Suppressor macrophage treated with lipopolysaccharide for 1 hour (primary cell): ENCODE measurements at regions not wholly inside any gene's neighbourhood (a gene's known extent, or its start where the extent isn't known, plus 50 kb on each side); places are given as distances from the start of the nearest gene placed in this dataset.

Experiments used
- DNase-seq, 3 donors: peaks; one replicate each; pipeline ENCODE4 v3.0.0-alpha.2; 2020 to 2022

- DNase-seq = no peak
Observed at GRCh38 chr1:14470802-14471201, 127.7 kb upstream of the KAZN start.

GRCh38 chr1:14474856-14475255, 123.6 kb upstream of the KAZN start:
- no peak for DNase-seq

GRCh38 chr1:14476170-14476955, 122.1 kb upstream of the KAZN start:
- DNase-seq = no peak

- DNase-seq = no peak
Observed at GRCh38 chr1:14478120-14478519, 120.4 kb upstream of the KAZN start.

- DNase-seq = no peak
Observed at GRCh38 chr1:14479865-14480264, 118.6 kb upstream of the KAZN start.

- DNase-seq = no peak
Observed at GRCh38 chr1:14482784-14483450, 115.6 kb upstream of the KAZN start.

- DNase-seq = no peak
Observed at GRCh38 chr1:14485285-14485684, 113.2 kb upstream of the KAZN start.

- no peak for DNase-seq
Observed at GRCh38 chr1:14486401-14487201, 111.9 kb upstream of the KAZN start.

- DNase-seq = no peak
Observed at GRCh38 chr1:14487671-14488070, 110.8 kb upstream of the KAZN start.

GRCh38 chr1:14494911-14495310, 103.6 kb upstream of the KAZN start:
- no peak for DNase-seq

- no peak for DNase-seq
Observed at GRCh38 chr1:14495381-14495780, 103.1 kb upstream of the KAZN start.

GRCh38 chr1:14495996-14496395, 102.5 kb upstream of the KAZN start:
- DNase-seq = no peak

- DNase-seq = no peak
Observed at GRCh38 chr1:14498839-14499238, 99.6 kb upstream of the KAZN start.

GRCh38 chr1:14499312-14500040, 99.0 kb upstream of the KAZN start:
- DNase-seq = no peak

GRCh38 chr1:14500041-14500440, 98.4 kb upstream of the KAZN start:
- no peak for DNase-seq

- DNase-seq = no peak
Observed at GRCh38 chr1:14500912-14501311, 97.6 kb upstream of the KAZN start.

- no peak for DNase-seq
Observed at GRCh38 chr1:14504517-14504916, 94.0 kb upstream of the KAZN start.

GRCh38 chr1:14506471-14507255, 91.8 kb upstream of the KAZN start:
- DNase-seq = no peak

- no peak for DNase-seq
Observed at GRCh38 chr1:14507262-14507661, 91.2 kb upstream of the KAZN start.

GRCh38 chr1:14508613-14509012, 89.9 kb upstream of the KAZN start:
- DNase-seq = no peak

GRCh38 chr1:14511166-14511680, 87.3 kb upstream of the KAZN start:
- no peak for DNase-seq
